ENCODE measurements at regions not wholly inside any gene's neighbourhood (a gene's known extent, or its start where the extent isn't known, plus 50 kb on each side); places are given as distances from the start of the nearest gene placed in this dataset.
"Not testable (repeated sequence)": the region's sequence is repeated elsewhere in the genome, so short reads cannot be mapped to it uniquely, and the experiment has no call there.

GRCh38 chr1:146883190-146883589 lies 54.9 kb upstream of the NBPF12 start:
- DNase-seq (ENCODE audit: low read depth): peak; percentile 17

DNA sequence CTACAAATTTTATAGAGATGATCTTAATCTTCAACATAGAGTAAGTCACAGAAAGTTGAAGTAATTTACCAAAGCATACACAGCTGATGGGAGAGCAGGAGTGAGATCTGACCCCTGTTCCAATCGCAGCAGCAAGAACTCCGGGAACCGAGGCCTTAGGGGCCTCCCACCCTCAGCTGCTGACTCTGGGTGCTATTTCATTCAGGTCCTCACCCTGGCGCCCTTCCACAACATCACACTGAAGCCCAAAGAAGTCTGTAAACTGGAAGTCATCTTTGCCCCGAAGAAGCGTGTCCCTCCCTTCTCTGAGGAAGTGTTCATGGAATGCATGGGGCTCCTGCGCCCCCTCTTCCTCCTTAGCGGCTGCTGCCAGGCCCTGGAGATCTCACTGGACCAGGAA lies 57.0 kb upstream of the NBPF12 start:
- DNase-seq (ENCODE audit: low read depth): not testable (repeated sequence)

DNA sequence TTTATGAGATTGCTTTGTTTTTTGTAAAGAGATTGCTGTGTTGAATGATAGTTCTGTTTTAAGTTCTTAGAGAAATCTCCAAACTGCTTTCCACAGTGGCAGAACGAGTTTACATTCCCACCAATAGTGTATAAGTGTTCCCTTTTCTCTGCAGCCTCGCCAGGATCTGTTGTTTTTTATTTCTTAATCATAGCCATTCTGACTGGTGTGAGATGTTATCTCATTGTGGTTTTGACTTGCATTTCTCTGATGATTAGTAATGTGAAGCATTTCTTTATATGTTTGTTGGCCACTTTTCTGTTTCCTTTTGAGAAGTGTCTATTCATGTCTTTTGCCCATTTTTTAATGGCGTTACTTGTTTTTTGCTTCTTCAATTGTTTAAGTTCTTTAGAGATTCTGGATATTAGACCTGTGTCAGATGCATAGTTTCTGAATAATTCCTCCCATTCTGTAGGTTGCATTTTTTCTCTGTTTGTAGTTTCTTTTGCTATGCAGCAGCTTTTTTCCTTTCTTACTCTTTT lies 74.3 kb upstream of the NBPF12 start:
- peak; percentile 0 for DNase-seq (ENCODE audit: low read depth)

GRCh38 chr1:146853147-146853546 lies 85.0 kb upstream of the NBPF12 start:
- DNase-seq (ENCODE audit: low read depth): not testable (repeated sequence)

- DNase-seq (ENCODE audit: low read depth): not testable (repeated sequence)
Measured at GRCh38 chr1:146850352-146850889, 87.7 kb upstream of the NBPF12 start.

- DNase-seq (ENCODE audit: low read depth): not testable (repeated sequence)
Measured at GRCh38 chr1:146838725-146839124, 99.4 kb upstream of the NBPF12 start.

GRCh38 chr1:146826957-146827356 lies 111.2 kb upstream of the NBPF12 start:
- not testable (repeated sequence) for DNase-seq (ENCODE audit: low read depth)

GRCh38 chr1:146794236-146794635 lies 143.9 kb upstream of the NBPF12 start:
- not testable (repeated sequence) for DNase-seq (ENCODE audit: low read depth)

DNA sequence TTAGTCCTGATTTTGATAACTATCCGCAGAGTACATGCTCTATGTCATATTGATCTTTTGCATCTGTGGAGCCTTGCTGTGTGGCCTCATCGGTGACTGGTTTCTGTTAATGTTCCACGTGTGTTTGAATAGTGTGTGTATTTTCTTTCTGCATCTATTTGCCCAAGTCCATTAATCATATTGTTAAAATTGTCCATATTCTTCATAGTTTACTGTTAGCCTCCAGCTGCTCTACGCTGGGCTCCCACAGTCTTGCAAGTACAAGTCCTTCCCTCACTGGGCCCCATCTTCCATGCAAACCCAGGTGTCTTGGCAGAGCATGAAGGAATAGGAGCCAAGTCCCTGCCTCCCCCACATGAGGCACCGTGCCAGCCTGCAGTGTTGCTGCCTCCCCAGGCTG lies 145.4 kb upstream of the NBPF12 start:
- DNase-seq (ENCODE audit: low read depth): not testable (repeated sequence)

DNA sequence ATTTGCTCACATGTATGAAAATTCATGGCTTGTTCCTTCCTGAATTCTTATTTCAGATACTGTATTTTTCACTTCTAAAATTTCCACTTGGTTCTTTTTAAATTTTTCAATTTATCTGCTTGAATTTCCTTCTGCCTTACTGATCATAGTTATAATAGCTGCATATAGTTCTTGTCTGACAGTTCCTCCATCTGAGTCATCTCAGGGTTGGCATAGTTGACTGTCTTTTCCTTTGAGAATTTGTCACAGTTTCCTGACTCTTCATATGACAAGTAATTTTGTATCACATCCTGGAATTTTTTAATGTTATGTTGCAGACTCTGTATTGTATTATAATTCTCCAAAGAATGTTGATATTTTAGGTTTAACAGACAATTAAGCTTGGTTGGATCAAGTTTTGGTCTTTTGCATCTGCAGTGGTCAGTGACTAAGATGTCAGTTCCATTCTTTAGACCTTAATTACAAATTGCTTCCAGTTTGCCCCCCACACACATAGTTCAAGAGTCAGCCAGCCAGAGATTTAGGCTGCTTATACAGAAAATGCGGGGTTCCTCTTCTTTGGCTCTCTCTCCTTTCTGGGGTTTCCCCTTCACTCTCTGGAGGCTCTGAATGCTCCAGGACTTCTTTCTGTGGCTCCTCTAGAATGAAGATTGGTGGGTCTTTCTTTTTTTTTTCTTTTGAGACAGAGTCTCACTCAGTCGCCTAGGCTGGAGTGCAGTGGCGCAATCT lies 153.7 kb upstream of the NBPF12 start:
- DNase-seq (ENCODE audit: low read depth): not testable (repeated sequence)

DNA sequence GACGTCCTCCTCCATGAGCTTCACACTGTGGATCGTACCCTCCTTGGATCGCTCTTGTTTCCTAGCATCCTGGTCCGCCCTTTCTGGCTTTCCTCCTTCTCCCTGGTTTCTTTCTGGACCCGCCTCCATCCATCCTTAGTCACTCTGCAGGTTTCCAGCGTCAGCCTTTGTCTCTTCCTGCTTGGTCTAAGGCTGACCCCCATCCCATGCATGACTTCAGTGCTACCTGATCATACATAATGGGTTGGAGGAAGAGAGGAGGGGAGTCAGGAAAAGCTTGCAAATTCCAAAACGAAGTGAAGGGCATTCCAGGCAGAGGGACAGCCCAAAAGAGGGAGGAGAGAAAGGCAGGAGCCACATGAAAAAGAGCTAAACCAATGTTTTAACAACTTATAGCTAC lies 156.9 kb upstream of the NBPF12 start:
- not testable (repeated sequence) for DNase-seq (ENCODE audit: low read depth)

DNA sequence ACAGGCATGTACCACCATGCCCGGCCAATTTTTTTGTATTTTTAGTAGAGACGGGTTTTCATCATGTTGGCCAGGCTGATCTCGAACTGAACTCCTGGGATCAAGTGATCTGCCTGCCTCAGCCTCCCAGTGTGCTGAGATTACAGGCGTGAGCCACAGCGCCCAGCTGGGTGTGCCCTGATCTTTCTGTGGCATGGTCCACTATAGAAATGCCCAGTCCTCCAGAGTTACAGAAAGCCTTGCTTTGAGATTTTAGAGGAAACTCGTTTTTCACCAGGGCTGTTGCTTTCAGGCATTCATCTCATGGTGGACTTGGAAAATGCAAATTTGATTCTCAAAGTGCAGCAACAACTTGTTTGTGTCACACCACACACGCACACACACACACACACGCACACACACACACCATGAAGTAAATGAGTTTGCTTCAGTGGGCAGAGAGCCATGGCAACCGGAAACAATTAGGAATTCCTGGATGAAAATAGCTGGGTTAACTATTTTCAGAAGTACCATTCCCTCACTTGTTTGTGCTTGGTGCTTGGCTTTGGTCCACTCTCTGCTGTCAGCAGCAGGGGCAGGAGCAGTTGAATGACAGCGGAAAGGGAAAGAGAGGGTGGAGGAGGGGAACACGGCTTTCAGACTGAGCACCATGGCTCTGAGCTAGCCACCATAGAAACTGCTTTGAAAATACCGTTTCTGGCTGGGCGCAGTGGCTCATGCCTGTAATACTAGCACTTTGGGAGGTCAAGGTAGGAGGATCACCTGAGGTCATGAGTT lies 160.1 kb upstream of the NBPF12 start:
- DNase-seq (ENCODE audit: low read depth): peak; percentile 1

DNA sequence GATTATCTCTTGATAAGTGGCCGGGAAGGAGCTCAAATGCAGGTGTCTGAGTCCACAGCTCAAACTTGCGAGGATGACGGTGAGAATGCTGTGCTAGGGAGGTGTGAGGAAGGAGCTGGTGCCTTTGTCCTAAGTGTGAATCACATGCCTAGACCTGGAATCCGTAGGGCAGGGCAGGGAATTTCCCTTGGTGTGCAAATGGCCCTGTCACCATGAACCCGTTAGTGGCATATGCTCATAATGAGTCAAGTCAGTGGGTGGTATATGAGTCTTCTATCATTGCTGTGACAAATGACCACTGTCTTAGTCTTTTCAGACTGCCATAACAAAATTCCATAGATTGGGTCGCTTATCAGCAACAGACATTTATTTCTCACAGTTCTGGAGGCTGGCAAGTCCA lies 163.1 kb upstream of the NBPF12 start:
- not testable (repeated sequence) for DNase-seq (ENCODE audit: low read depth)

DNA sequence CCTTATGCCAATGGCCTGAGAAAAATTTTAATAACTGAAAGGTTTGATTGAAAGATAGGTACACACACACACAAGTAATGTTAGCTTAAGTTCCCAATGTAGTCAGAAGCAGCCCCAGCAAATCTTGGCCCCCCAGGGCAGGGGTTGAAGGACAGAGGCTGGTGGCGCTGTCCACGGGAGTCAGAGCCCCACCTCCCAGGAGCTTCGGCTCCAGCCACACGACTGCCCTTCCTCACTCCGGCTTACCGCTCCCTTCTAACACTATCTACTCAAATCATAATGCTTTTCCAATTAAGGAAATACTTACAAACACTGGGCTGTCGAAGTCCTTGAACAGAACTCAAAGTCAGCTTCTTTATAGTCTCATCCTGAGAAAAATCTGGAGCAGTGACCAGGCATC lies 163.9 kb upstream of the NBPF12 start:
- not testable (repeated sequence) for DNase-seq (ENCODE audit: low read depth)

DNA sequence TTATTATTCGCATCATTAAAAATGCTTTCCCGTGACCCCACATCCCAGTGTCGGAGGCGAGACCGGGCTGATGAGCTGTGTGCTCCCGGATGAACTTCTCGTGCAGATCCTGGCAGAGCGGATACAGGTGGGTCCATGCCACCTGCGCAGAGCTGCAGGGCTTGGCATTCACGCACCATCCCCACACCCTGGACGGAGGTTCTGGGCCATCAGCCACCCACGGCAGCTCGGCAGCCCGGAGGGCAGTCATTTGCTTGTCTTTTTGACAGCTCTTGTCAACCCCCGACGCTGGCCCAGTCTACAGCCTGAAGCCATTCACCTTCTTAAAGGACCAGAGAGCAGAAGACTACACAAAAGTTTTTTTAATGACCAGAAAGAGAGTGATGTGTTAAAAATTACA lies 166.7 kb upstream of the NBPF12 start:
- not testable (repeated sequence) for DNase-seq (ENCODE audit: low read depth)

GRCh38 chr1:146770998-146771397 lies 167.1 kb upstream of the NBPF12 start:
- DNase-seq (ENCODE audit: low read depth): not testable (repeated sequence)

DNA sequence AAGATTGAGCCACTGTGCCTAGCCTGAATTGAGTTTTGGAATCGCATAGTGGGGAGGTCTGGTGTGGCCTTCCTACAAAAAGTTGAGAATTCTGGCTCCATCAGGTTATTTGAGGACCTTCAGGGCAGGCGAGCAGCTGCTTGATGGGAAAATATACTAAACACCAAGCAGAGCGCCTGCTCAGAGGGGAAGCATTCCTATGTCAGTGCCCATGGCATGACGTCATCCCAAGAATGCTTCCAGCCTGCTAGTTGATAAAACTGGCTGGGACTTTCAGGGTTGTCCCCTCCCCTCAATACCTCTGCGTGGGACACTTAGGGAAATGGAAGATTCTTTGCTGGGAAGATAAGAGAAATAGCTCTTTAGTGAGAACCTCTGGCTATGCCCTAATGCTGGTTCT lies 174.9 kb upstream of the NBPF12 start:
- DNase-seq (ENCODE audit: low read depth): not testable (repeated sequence)

DNA sequence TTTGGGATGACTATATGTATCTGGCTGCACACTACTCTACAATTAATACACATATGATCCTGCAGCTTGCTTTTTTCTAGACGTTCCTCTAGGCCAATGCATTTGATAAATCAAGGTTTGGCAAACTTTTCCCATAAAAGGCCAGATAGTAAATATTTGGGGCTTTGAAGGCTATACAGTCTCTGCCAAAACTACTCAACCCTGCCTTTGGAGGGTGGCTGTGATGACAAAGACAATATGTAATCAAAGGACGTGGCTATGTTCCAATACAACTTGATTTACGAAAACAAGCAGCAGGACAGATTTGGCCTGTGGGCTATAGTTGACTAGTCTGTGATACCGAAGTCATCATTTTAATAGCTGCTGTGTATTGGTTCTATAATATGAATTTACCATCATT lies 181.3 kb upstream of the NBPF12 start:
- not testable (repeated sequence) for DNase-seq (ENCODE audit: low read depth)

DNA sequence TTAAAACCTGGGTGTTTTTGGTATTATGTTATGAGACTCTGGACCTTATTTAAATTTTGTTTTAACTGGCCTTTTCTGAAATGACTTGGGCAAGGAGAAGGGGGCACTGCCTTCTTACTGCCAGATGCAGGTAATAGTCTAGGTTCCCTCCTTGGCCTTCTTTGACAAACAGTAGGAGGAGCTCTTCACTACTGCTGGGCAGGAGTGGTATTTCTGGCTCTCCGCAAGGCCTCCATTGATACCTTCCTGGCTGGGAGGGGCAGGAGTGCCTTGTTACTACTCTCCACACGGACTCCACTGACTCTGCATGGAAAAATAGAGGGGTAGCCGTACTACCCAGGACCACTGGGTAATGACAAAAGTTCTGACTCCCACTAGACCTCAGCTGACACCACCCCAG lies 189.4 kb upstream of the NBPF12 start:
- DNase-seq (ENCODE audit: low read depth): not testable (repeated sequence)

DNA sequence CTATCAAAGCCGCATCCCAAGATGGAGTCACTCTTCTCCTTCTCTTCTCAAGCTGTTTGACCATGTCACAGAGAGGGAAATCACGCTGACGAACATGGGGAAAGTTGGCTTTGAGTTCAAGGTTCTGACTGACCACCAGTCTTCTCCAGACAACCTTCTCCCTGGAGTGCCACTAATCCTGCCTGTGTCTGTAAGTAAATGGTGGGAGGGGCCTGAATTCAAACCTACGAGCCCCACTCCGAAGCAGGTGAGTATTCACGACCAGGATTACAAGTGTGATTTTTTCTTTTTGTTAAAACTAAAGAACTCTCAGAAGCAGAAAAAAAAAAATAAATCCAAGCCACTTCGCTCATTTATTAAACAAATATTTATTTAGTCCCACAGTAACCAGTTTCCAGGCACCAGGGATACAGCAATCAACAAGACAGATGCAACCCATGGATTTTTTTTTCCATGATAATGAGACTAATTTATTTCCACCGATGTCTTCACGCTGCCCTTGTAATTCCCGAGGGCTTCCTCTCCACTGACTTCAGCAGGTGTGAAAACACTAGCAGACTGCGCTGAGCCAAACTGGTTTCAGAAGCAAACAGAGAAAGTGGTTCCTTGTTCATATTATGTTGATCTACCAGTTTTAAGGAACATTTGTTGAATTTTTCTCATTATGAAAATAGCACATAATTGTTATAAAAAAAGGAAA lies 206.0 kb upstream of the NBPF12 start:
- not testable (repeated sequence) for DNase-seq (ENCODE audit: low read depth)

DNA sequence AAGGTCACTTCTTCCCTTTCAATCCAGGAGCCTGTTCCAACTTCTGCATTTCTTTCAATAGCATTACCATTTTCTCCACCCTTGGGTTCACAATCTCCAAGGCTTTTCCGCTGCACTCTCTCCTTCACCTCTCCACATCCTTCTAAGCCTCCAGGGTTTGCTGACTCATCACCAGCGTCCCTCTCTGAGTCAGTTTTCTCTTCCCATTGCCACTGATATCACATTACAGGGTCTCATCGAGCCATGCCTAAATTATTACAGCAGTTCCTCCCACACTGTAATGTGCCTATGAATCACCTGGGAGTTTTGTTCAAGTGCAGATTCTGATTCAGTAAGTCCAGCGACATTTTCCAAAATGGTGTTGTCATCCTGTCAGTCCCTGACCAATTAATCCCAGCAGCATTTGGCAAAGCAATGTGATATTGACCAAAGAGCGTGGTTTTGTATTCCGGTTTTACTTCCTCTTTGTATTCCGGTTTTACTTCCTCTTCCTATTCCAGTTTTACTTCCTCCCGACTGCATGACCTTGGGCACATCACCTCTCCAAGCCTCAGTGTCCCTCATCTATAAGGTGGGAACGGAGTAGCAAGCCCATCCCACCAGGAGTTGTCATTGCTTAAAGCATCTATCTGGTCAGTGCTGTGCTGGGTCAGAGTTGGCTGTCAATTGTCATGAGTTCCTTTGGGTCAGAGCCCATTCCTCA lies 208.3 kb upstream of the NBPF12 start:
- not testable (repeated sequence) for DNase-seq (ENCODE audit: low read depth)

Measured in iris pigment epithelial cell (primary cell).